ENCODE measurements at regions not wholly inside any gene's neighbourhood (a gene's known extent, or its start where the extent isn't known, plus 50 kb on each side); places are given as distances from the start of the nearest gene placed in this dataset.
"Not testable (repeated sequence)": the region's sequence is repeated elsewhere in the genome, so short reads cannot be mapped to it uniquely, and the experiment has no call there.

DNA sequence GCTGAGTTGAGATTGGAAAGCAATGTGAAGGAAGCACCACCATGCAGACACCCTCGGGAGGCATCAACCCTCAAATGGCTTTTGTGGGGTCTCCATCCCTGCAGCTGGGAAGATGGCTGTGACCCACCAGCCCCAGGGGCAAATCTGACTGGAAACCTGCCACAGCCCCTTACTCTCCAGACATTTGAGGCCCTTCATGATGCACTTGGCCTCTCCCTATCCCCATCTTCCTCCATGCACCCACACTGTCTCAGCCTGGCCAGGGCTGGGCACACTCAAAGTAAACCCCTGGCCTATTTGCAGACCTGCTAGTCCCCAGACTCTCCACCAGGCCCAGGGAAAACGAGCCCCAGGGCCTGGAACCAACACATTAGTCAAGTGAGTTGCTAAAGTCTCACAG, 205.2 kb downstream of the MATN1 start:
- H3K27me3 Mint-ChIP-seq (ENCODE audit: insufficient read depth, low read depth): peaks cover 4% of the 10 kb centered on the region
- no peak overlapping the region for H3K4me2 ChIP-seq
- H3K9ac ChIP-seq: no peak overlapping the region
- no peak for DNase-seq (ENCODE audit: low spot score)
- H3K36me3 ChIP-seq: no peaks in the 10 kb centered on the region
- no peaks in the 10 kb centered on the region for H3K9me3 Mint-ChIP-seq
- TF ChIP-seq EZH2 (IDR thresholded peaks at IDR 0.05) (no peak), EZH2phosphoT487 (IDR thresholded peaks at IDR 0.05) (no peak)
- TF ChIP-seq, protein P1, sequence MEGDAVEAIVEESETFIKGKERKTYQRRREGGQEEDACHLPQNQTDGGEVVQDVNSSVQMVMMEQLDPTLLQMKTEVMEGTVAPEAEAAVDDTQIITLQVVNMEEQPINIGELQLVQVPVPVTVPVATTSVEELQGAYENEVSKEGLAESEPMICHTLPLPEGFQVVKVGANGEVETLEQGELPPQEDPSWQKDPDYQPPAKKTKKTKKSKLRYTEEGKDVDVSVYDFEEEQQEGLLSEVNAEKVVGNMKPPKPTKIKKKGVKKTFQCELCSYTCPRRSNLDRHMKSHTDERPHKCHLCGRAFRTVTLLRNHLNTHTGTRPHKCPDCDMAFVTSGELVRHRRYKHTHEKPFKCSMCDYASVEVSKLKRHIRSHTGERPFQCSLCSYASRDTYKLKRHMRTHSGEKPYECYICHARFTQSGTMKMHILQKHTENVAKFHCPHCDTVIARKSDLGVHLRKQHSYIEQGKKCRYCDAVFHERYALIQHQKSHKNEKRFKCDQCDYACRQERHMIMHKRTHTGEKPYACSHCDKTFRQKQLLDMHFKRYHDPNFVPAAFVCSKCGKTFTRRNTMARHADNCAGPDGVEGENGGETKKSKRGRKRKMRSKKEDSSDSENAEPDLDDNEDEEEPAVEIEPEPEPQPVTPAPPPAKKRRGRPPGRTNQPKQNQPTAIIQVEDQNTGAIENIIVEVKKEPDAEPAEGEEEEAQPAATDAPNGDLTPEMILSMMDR (IDR thresholded peaks at IDR 0.05): no peak
- H3K79me2 ChIP-seq (ENCODE audit: low read depth): no peaks in the 10 kb centered on the region
- no peaks in the 10 kb centered on the region for H3F3A ChIP-seq (ENCODE audit: low read depth)
- no peak overlapping the region for H3K27ac ChIP-seq
- peaks cover 13% of the 10 kb centered on the region for H3K4me1 ChIP-seq
- H3K4me3 Mint-ChIP-seq: no peak overlapping the region
- H3K9me3 ChIP-seq (ENCODE audit: low read depth): no peaks in the 10 kb centered on the region
- H3K27me3 ChIP-seq: no peaks in the 10 kb centered on the region
- H4K20me1 ChIP-seq (ENCODE audit: low read depth): no peaks in the 10 kb centered on the region
- no peak overlapping the region for H3K27ac Mint-ChIP-seq
- H3K4me3 ChIP-seq: no peak overlapping the region
- H2AFZ ChIP-seq (replicated peaks): no peak overlapping the region
- no peaks in the 10 kb centered on the region for H3K36me3 Mint-ChIP-seq
- peaks cover 20% of the 10 kb centered on the region for H3K4me1 Mint-ChIP-seq

DNA sequence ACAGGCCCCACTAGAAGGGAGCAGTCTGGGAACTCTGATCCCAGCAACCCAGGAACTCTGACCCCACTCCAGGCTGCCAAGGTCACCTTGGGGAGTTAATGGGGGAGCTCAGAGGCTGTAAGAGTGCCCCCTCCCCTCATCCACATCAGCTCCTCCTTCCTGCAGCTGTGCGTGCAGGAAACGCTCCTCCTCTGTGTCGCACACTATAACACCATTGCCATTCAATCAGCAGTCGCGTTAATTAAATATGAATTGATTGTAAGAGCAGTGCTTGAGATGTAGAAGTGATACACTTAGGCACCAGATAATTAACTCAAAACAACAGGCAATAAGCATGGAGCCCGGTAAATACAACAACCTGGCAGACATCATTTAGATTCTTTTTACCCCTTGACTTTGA, 205.7 kb downstream of the MATN1 start:
- H3K27me3 ChIP-seq; H3K27ac ChIP-seq; H3K9ac ChIP-seq; H3K9me3 Mint-ChIP-seq; H3K36me3 ChIP-seq; H3K36me3 Mint-ChIP-seq; H3K4me3 Mint-ChIP-seq; H3K9me3 ChIP-seq (ENCODE audit: low read depth); H4K20me1 ChIP-seq (ENCODE audit: low read depth); H3K27ac Mint-ChIP-seq; H3K79me2 ChIP-seq (ENCODE audit: low read depth); DNase-seq (ENCODE audit: low spot score); H3K4me2 ChIP-seq; H3F3A ChIP-seq (ENCODE audit: low read depth); H3K4me3 ChIP-seq; H3K27me3 Mint-ChIP-seq (ENCODE audit: insufficient read depth, low read depth); H2AFZ ChIP-seq (replicated peaks): not testable (repeated sequence)
- H3K4me1 ChIP-seq: peaks cover 13% of the 10 kb centered on the region
- peaks cover 21% of the 10 kb centered on the region for H3K4me1 Mint-ChIP-seq

- not testable (repeated sequence) for H2AFZ ChIP-seq (replicated peaks); H4K20me1 ChIP-seq (ENCODE audit: low read depth); DNase-seq (ENCODE audit: low spot score); H3K9ac ChIP-seq; H3K9me3 ChIP-seq (ENCODE audit: low read depth); H3K27me3 ChIP-seq; H3K36me3 ChIP-seq; H3K4me3 ChIP-seq; H3K4me2 ChIP-seq; H3K36me3 Mint-ChIP-seq; H3K79me2 ChIP-seq (ENCODE audit: low read depth); H3F3A ChIP-seq (ENCODE audit: low read depth); H3K27ac ChIP-seq; H3K27me3 Mint-ChIP-seq (ENCODE audit: insufficient read depth, low read depth); H3K27ac Mint-ChIP-seq; H3K9me3 Mint-ChIP-seq; H3K4me3 Mint-ChIP-seq
- peaks cover 17% of the 10 kb centered on the region for H3K4me1 ChIP-seq
- peaks cover 25% of the 10 kb centered on the region for H3K4me1 Mint-ChIP-seq
These were observed 206.1 kb downstream of the MATN1 start for GRCh38 chr1:30517241-30517640.

DNA sequence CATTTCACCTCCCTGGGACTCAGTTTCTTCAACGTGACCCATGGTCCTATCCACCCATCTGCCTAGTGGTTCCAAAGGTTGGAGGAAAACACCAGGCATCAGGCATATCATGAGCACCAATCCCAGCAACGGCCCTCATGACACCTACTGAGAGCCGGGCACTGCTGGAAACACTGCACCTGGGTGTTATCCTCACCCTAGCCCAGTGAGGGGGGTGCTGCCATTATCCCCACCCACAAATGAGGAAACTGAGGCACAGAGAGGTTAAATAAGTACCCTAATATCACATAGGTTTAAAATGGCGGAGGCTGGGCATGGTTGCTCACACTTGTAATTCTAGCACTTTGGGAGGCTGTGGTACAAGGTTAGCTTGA, 206.9 kb downstream of the MATN1 start:
- H3K9me3 ChIP-seq (ENCODE audit: low read depth): no peaks in the 10 kb centered on the region
- Mint-ChIP-seq H3K4me1 (peaks cover 28% of the 10 kb centered on the region), H3K27ac (no peak overlapping the region), H3K4me3 (no peak overlapping the region), H3K36me3 (no peaks in the 10 kb centered on the region), H3K9me3 (no peaks in the 10 kb centered on the region), H3K27me3 (ENCODE audit: insufficient read depth, low read depth) (peaks cover 3% of the 10 kb centered on the region)
- no peak overlapping the region for H3K27ac ChIP-seq
- no peak overlapping the region for H3K4me3 ChIP-seq
- no peaks in the 10 kb centered on the region for H3K27me3 ChIP-seq
- H3K9ac ChIP-seq: no peak overlapping the region
- H3K36me3 ChIP-seq: no peaks in the 10 kb centered on the region
- H3K4me1 ChIP-seq: peaks cover 17% of the 10 kb centered on the region
- no peak overlapping the region for H3K4me2 ChIP-seq
- TF ChIP-seq EZH2 (IDR thresholded peaks at IDR 0.05): no peak
- TF ChIP-seq, protein P1 (IDR thresholded peaks at IDR 0.05): no peak
- TF ChIP-seq EZH2phosphoT487 (IDR thresholded peaks at IDR 0.05): no peak
- no peak overlapping the region for H2AFZ ChIP-seq (replicated peaks)
- H3K79me2 ChIP-seq (ENCODE audit: low read depth): no peaks in the 10 kb centered on the region
- DNase-seq (ENCODE audit: low spot score): no peak
- H4K20me1 ChIP-seq (ENCODE audit: low read depth): no peaks in the 10 kb centered on the region
- no peaks in the 10 kb centered on the region for H3F3A ChIP-seq (ENCODE audit: low read depth)

Data from neural progenitor cell (in vitro differentiated cells).